Skin of body (tissue), 2 donors: ENCODE measurements at regions not wholly inside any gene's neighbourhood (a gene's known extent, or its start where the extent isn't known, plus 50 kb on each side); places are given as distances from the start of the nearest gene placed in this dataset. TPM values are rescaled to one million over a fixed set of nuclear protein-coding genes. Genes with fewer than 3 reads are reported as not detected.

ENCODE experiments used
- DNase-seq: peaks from one replicate; lab custom pipeline; 2025; lab: John Stamatoyannopoulos, UW
- small RNA-seq: library from RNA; depleted of rRNA; stranded (forward); fragments of <200 nt; gene quantifications from one replicate; pipeline ENCODE3, GENCODE V24; 2014; ENCODE audit warnings: low replicate concordance

DNA sequence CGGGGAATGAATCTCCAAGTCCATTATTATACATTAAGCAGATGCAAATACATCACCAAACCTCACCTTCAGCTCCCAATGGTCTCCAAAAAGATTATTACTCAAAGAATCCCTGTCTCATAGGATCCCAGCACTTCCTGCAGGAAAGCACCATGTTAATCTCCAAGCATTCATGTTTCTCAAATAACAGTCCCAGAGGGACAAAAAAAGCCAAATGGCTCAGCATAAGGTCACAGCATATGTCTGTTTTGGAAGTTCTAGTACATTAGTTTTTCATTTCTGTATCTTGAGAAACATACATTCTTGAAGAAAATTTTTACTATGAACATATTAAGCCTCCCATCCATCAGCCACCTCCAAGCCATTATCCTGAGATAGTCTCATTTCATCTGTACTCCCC lies 103.3 kb downstream of the METTL4 start:
- no peak for DNase-seq

DNA sequence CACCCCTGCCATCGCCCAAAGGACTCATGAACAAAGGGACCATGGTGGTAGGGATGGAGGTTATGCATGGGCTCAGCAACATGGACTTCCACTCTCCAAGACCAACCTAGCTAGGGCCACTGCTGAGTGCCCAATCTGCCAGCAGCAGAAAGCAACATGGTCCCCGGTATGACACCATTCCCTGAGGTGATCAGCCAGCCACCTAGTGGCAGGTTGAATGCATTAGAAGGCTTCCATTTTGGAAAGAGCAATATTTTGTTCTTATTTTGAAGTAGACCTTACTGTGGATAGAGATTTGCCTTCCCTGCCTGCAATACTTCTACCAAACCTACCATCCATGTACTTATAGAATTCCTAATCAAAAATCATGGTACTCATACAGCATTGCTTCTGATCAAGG lies 99.8 kb downstream of the METTL4 start:
- DNase-seq, result no peak

DNA sequence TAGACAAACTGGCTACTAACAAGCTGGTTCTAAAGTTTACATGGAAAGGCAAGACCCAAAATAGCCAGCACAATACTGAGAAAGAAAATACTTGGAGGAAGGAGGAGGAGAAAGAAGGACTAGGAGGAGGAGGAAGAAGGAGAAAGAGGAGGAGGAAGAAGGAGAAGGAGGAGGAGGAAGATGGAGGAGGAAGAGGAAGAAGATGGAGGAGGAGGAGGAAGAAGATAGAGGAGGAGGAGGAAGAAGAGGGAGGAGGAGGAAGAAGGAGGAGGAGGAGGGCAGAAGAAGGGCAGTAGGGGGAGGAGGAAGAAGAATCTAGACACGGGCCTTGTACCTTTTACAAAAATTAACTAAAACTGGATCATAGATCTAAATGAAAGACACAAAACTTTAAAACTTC lies 92.6 kb downstream of the METTL4 start:
- no peak for DNase-seq

GRCh38 chr18:2480536-2480935 lies 90.8 kb downstream of the METTL4 start:
- no peak for DNase-seq

GRCh38 chr18:2482706-2483475 lies 88.4 kb downstream of the METTL4 start:
- DNase-seq, result no peak

DNA sequence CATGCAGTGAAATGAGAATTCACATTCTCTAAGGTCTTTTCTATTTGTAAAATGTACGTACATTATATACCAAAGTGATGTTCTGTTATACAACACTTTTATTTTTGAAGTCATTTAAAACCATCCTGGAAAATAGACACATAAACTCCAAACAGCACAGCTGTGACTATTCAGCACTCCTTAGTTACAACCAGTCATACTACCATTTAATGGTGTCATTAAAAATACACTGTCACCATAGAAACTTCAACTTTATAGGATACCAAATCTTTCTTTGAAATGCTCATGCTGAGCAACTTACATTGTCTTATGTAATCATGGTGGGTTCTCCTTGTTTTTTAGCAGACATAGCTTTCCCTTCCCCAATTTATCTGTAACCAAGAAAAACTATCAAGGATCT lies 85.3 kb downstream of the METTL4 start:
- DNase-seq, result no peak

- no peak for DNase-seq
These were observed 84.9 kb downstream of the METTL4 start for GRCh38 chr18:2486426-2486825.

Small RNA genes in the stretch of these regions (small RNA-seq; reads per million reads assigned to genes)
- gene AP005119.1, result not detected
- gene COX6CP3, result not detected
- gene RN7SKP72, result not detected
